ENCODE measurements at regions not wholly inside any gene's neighbourhood (a gene's known extent, or its start where the extent isn't known, plus 50 kb on each side); places are given as distances from the start of the nearest gene placed in this dataset.

- TF ChIP-seq, protein P1, sequence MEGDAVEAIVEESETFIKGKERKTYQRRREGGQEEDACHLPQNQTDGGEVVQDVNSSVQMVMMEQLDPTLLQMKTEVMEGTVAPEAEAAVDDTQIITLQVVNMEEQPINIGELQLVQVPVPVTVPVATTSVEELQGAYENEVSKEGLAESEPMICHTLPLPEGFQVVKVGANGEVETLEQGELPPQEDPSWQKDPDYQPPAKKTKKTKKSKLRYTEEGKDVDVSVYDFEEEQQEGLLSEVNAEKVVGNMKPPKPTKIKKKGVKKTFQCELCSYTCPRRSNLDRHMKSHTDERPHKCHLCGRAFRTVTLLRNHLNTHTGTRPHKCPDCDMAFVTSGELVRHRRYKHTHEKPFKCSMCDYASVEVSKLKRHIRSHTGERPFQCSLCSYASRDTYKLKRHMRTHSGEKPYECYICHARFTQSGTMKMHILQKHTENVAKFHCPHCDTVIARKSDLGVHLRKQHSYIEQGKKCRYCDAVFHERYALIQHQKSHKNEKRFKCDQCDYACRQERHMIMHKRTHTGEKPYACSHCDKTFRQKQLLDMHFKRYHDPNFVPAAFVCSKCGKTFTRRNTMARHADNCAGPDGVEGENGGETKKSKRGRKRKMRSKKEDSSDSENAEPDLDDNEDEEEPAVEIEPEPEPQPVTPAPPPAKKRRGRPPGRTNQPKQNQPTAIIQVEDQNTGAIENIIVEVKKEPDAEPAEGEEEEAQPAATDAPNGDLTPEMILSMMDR (IDR thresholded peaks at IDR 0.05; ENCODE audit: unreplicated experiment), result no peak
- Mint-ChIP-seq H3K27ac (no peak overlapping the region), H3K4me1 (peaks cover 2% of the 10 kb centered on the region), H3K9me3 (no peaks in the 10 kb centered on the region), H3K27me3 (ENCODE audit: low read depth) (no peaks in the 10 kb centered on the region), H3K4me3 (no peak overlapping the region), H3K36me3 (no peaks in the 10 kb centered on the region)
- no peak for DNase-seq (ENCODE audit: low spot score in 2 of 2, unreplicated experiment in 2 of 2)
Measured at GRCh38 chr7:22662556-22663356, 64.2 kb upstream of the IL6 start.

DNA sequence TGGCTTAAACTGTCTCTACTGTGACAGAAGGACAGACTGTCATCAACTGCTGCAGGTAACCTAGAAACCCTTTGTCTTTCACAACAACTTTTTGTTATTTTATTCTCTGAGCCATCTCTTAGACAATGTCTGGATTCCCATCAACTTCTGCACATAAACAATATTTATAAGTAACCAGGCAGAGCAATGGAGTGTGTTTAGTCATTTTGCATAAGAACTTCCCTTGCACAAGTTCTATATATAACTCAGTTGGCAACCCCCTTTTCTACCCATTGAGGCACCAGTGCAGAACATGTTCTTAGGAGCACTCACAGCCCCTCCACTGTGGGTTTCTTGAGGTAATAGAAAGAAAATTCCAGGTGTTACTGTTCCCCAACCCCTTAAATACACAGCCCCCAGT, 65.0 kb upstream of the IL6 start:
- Mint-ChIP-seq H3K27me3 (ENCODE audit: low read depth) (no peaks in the 10 kb centered on the region), H3K27ac (no peak overlapping the region), H3K4me3 (no peak overlapping the region), H3K4me1 (no peaks in the 10 kb centered on the region), H3K36me3 (no peaks in the 10 kb centered on the region), H3K9me3 (no peaks in the 10 kb centered on the region)
- TF ChIP-seq, protein P1 (IDR thresholded peaks at IDR 0.05; ENCODE audit: unreplicated experiment), result no peak
- DNase-seq (ENCODE audit: low spot score in 2 of 2, unreplicated experiment in 2 of 2), result no peak

GRCh38 chr7:22660732-22661131, 66.3 kb upstream of the IL6 start:
- Mint-ChIP-seq H3K27me3 (ENCODE audit: low read depth) (no peaks in the 10 kb centered on the region), H3K4me3 (no peak overlapping the region), H3K4me1 (no peaks in the 10 kb centered on the region), H3K9me3 (no peaks in the 10 kb centered on the region), H3K27ac (no peak overlapping the region), H3K36me3 (no peaks in the 10 kb centered on the region)
- TF ChIP-seq, protein P1 (IDR thresholded peaks at IDR 0.05; ENCODE audit: unreplicated experiment), result no peak
- DNase-seq (ENCODE audit: low spot score in 2 of 2, unreplicated experiment in 2 of 2), result no peak

GRCh38 chr7:22660293-22660692, 66.7 kb upstream of the IL6 start:
- TF ChIP-seq, protein P1 (IDR thresholded peaks at IDR 0.05; ENCODE audit: unreplicated experiment), result no peak
- H3K4me3 Mint-ChIP-seq, result no peak overlapping the region
- H3K27ac Mint-ChIP-seq, result no peak overlapping the region
- no peaks in the 10 kb centered on the region for H3K9me3 Mint-ChIP-seq
- no peak for DNase-seq (ENCODE audit: low spot score in 2 of 2, unreplicated experiment in 2 of 2)
- no peaks in the 10 kb centered on the region for H3K27me3 Mint-ChIP-seq (ENCODE audit: low read depth)
- H3K4me1 Mint-ChIP-seq, result no peaks in the 10 kb centered on the region
- H3K36me3 Mint-ChIP-seq, result no peaks in the 10 kb centered on the region

DNA sequence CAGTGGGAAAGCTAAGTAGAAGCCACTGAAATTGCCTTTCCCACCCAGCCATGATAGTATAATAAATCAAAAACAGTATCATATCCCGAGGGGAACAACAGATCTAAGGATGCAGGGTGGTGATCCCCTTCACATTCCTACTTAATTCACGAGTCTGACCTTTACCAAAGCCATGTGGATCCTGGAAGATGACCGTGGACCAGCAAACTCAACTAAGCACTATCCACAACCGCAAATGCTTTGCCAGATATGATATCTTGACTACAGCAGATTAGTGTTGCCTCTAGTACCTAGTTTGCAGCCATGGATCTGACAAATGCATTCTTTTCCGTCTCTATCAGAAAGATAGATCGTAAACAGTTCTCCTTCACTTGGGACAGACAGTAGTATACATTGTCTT, 67.3 kb upstream of the IL6 start:
- DNase-seq (ENCODE audit: low spot score in 2 of 2, unreplicated experiment in 2 of 2), result no peak
- Mint-ChIP-seq H3K9me3 (no peaks in the 10 kb centered on the region), H3K36me3 (no peaks in the 10 kb centered on the region), H3K27ac (no peak overlapping the region), H3K4me3 (no peak overlapping the region), H3K4me1 (no peaks in the 10 kb centered on the region), H3K27me3 (ENCODE audit: low read depth) (no peaks in the 10 kb centered on the region)
- TF ChIP-seq, protein P1 (IDR thresholded peaks at IDR 0.05; ENCODE audit: unreplicated experiment), result no peak
